ENCODE measurements at regions not wholly inside any gene's neighbourhood (a gene's known extent, or its start where the extent isn't known, plus 50 kb on each side); places are given as distances from the start of the nearest gene placed in this dataset.

- TF ChIP-seq CTCF (IDR thresholded peaks at IDR 0.05; ENCODE audit: low read depth, low read length, poor library complexity, severe bottlenecking) = no peak
- no peak for TF ChIP-seq EZH2phosphoT487 (IDR thresholded peaks at IDR 0.05; ENCODE audit: borderline replicate concordance, low read length)
Observed at GRCh38 chr20:6235510-6235909, 112.7 kb upstream of the FERMT1 start.
